ENCODE measurements at regions not wholly inside any gene's neighbourhood (a gene's known extent, or its start where the extent isn't known, plus 50 kb on each side); places are given as distances from the start of the nearest gene placed in this dataset.

DNA sequence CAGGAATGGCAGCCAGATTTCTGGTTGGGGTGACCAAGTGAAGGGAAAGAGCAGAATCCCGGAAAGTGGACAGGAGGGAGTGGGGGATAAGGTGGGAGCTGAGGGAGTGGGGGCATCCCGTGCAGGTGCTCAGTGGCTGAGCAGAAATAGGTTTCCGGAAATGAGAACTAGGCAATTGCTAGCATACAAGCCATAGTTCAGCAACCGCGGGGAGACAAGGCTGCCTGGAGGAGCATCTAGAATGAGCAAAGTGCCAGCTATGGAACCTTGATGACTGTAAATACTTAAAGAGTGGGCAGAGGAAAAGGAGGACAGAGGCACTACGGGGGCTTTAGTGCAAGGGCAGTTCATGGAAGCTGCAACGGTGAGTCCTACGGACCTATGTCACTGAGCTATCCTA, 220.2 kb downstream of the BCL11A start:
- BruUV-seq (replicated peaks): no TSS peak

GRCh38 chr2:60331115-60331809, 222.2 kb downstream of the BCL11A start:
- Histone ChIP-seq H3K27me3 (ENCODE audit: control insufficient read depth, insufficient read depth, low read length) (no peaks in the 10 kb centered on the region), H3K4me1 (ENCODE audit: control insufficient read depth, insufficient read depth, low read length) (no peaks in the 10 kb centered on the region), H3K4me3 (ENCODE audit: low read depth in 2 of 2, low read length in 2 of 2) (no peak overlapping the region), H3K36me3 (ENCODE audit: control insufficient read depth, insufficient read depth, low read length) (no peaks in the 10 kb centered on the region), H3K27ac (ENCODE audit: low read length) (no peak overlapping the region), H3K9me3 (ENCODE audit: control insufficient read depth, insufficient read depth, low read depth, low read length) (no peaks in the 10 kb centered on the region)
- no peak for TF ChIP-seq SIN3A (IDR thresholded peaks at IDR 0.05; ENCODE audit: borderline replicate concordance, insufficient read depth, low read depth, low read length)
- no peak for TF ChIP-seq TCF7L2 (IDR thresholded peaks at IDR 0.05; ENCODE audit: low read depth, low read length)
- no peak for TF ChIP-seq POLR2AphosphoS5 (IDR thresholded peaks at IDR 0.05; ENCODE audit: low read depth, low read length)
- TF ChIP-seq, protein P1, sequence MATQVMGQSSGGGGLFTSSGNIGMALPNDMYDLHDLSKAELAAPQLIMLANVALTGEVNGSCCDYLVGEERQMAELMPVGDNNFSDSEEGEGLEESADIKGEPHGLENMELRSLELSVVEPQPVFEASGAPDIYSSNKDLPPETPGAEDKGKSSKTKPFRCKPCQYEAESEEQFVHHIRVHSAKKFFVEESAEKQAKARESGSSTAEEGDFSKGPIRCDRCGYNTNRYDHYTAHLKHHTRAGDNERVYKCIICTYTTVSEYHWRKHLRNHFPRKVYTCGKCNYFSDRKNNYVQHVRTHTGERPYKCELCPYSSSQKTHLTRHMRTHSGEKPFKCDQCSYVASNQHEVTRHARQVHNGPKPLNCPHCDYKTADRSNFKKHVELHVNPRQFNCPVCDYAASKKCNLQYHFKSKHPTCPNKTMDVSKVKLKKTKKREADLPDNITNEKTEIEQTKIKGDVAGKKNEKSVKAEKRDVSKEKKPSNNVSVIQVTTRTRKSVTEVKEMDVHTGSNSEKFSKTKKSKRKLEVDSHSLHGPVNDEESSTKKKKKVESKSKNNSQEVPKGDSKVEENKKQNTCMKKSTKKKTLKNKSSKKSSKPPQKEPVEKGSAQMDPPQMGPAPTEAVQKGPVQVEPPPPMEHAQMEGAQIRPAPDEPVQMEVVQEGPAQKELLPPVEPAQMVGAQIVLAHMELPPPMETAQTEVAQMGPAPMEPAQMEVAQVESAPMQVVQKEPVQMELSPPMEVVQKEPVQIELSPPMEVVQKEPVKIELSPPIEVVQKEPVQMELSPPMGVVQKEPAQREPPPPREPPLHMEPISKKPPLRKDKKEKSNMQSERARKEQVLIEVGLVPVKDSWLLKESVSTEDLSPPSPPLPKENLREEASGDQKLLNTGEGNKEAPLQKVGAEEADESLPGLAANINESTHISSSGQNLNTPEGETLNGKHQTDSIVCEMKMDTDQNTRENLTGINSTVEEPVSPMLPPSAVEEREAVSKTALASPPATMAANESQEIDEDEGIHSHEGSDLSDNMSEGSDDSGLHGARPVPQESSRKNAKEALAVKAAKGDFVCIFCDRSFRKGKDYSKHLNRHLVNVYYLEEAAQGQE (IDR thresholded peaks at IDR 0.05; ENCODE audit: insufficient read depth in 1 of 2, low read depth in 2 of 2, low read length in 1 of 2): no peak
- no peak for TF ChIP-seq CTCF (IDR thresholded peaks at IDR 0.05)
- no peak for DNase-seq (ENCODE audit: low read depth, low spot score)
- ChIA-PET POLR2A (no interaction called here), CTCF (no interaction called here)
- BruUV-seq (replicated peaks): no TSS peak
- no peak for ATAC-seq
- intact Hi-C loops (cut with micrococcal nuclease; ENCODE audit: unreplicated experiment) (no loop called here), in situ Hi-C loops (cut with HindIII; ENCODE audit: low pct_unique_long_range_greater_than_20kb, low sequenced_read_pairs) (no loop called here)

More for the DNA sequence above, 220.2 kb downstream of the BCL11A start:
- no peaks in the 10 kb centered on the region for H3K36me3 ChIP-seq (ENCODE audit: control insufficient read depth, insufficient read depth, low read length)
- H3K27me3 ChIP-seq (ENCODE audit: control insufficient read depth, insufficient read depth, low read length): no peaks in the 10 kb centered on the region
- in situ Hi-C loops (cut with HindIII; ENCODE audit: low pct_unique_long_range_greater_than_20kb, low sequenced_read_pairs) (no loop called here), intact Hi-C loops (cut with micrococcal nuclease; ENCODE audit: unreplicated experiment) (no loop called here)
- ChIA-PET CTCF (no interaction called here), POLR2A (no interaction called here)
- H3K27ac ChIP-seq (ENCODE audit: low read length): no peak overlapping the region
- no peaks in the 10 kb centered on the region for H3K4me1 ChIP-seq (ENCODE audit: control insufficient read depth, insufficient read depth, low read length)
- TF ChIP-seq SIN3A (IDR thresholded peaks at IDR 0.05; ENCODE audit: borderline replicate concordance, insufficient read depth, low read depth, low read length): no peak
- TF ChIP-seq POLR2AphosphoS5 (IDR thresholded peaks at IDR 0.05; ENCODE audit: low read depth, low read length): no peak
- no peak for TF ChIP-seq CTCF (IDR thresholded peaks at IDR 0.05)
- no peak for TF ChIP-seq TCF7L2 (IDR thresholded peaks at IDR 0.05; ENCODE audit: low read depth, low read length)
- TF ChIP-seq, protein P1 (IDR thresholded peaks at IDR 0.05; ENCODE audit: insufficient read depth in 1 of 2, low read depth in 2 of 2, low read length in 1 of 2): no peak
- DNase-seq (ENCODE audit: low read depth, low spot score): no peak
- H3K9me3 ChIP-seq (ENCODE audit: control insufficient read depth, insufficient read depth, low read depth, low read length): no peaks in the 10 kb centered on the region
- H3K4me3 ChIP-seq (ENCODE audit: low read depth in 2 of 2, low read length in 2 of 2): no peak overlapping the region
- ATAC-seq: no peak
